ENCODE measurements at regions not wholly inside any gene's neighbourhood (a gene's known extent, or its start where the extent isn't known, plus 50 kb on each side); places are given as distances from the start of the nearest gene placed in this dataset.

GRCh38 chr5:6900247-6901227, 187.3 kb downstream of the TENT4A start:
- TF ChIP-seq REST (IDR thresholded peaks at IDR 0.05; ENCODE audit: insufficient replicate concordance, low read depth) (no peak), CTCF (IDR thresholded peaks at IDR 0.05; ENCODE audit: insufficient read depth, low read length) (no peak), POLR2AphosphoS5 (IDR thresholded peaks at IDR 0.05; ENCODE audit: low read depth) (no peak)
